ENCODE measurements at regions not wholly inside any gene's neighbourhood (a gene's known extent, or its start where the extent isn't known, plus 50 kb on each side); places are given as distances from the start of the nearest gene placed in this dataset.
"Not testable (repeated sequence)": the region's sequence is repeated elsewhere in the genome, so short reads cannot be mapped to it uniquely, and the experiment has no call there.

- TF ChIP-seq, protein P1, sequence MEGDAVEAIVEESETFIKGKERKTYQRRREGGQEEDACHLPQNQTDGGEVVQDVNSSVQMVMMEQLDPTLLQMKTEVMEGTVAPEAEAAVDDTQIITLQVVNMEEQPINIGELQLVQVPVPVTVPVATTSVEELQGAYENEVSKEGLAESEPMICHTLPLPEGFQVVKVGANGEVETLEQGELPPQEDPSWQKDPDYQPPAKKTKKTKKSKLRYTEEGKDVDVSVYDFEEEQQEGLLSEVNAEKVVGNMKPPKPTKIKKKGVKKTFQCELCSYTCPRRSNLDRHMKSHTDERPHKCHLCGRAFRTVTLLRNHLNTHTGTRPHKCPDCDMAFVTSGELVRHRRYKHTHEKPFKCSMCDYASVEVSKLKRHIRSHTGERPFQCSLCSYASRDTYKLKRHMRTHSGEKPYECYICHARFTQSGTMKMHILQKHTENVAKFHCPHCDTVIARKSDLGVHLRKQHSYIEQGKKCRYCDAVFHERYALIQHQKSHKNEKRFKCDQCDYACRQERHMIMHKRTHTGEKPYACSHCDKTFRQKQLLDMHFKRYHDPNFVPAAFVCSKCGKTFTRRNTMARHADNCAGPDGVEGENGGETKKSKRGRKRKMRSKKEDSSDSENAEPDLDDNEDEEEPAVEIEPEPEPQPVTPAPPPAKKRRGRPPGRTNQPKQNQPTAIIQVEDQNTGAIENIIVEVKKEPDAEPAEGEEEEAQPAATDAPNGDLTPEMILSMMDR (conservative IDR thresholded peaks at IDR 0.05; ENCODE audit: low read length): no peak
- no peak overlapping the region for H3K4me3 ChIP-seq (ENCODE audit: low read length)
- no peak for DNase-seq (ENCODE audit: low read depth)
These were observed 110.4 kb upstream of the ZNF516 start for GRCh38 chr18:76605341-76605929.

- no peak overlapping the region for H3K4me3 ChIP-seq (ENCODE audit: low read length)
- DNase-seq (ENCODE audit: low read depth): no peak
- TF ChIP-seq, protein P1 (conservative IDR thresholded peaks at IDR 0.05; ENCODE audit: low read length): no peak
These were observed 109.8 kb upstream of the ZNF516 start for GRCh38 chr18:76604935-76605240.

- TF ChIP-seq, protein P1 (conservative IDR thresholded peaks at IDR 0.05; ENCODE audit: low read length): no peak
- no peak overlapping the region for H3K4me3 ChIP-seq (ENCODE audit: low read length)
- DNase-seq (ENCODE audit: low read depth): no peak
These were observed 109.3 kb upstream of the ZNF516 start for GRCh38 chr18:76604108-76604934.

DNA sequence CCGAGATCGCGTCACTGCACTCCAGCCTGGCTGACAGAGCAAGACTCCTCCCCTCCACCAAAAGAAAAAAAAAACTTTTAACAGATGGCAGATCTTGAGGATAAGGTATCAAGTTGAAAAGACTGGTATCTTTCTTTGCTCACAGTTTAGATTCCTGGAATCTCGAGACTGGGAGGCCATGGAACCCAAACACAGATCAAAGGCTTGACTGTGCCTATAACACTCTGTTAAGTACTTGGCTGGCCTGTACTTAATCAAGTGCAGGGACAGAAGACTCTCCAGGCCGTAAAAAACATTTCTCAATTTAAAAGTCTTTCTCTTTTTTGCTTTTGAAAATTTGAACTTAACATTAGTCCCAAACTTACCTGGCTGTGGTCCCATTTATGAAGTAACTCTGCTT lies 107.1 kb upstream of the ZNF516 start:
- TF ChIP-seq, protein P1 (conservative IDR thresholded peaks at IDR 0.05; ENCODE audit: low read length): no peak
- no peak for DNase-seq (ENCODE audit: low read depth)
- H3K4me3 ChIP-seq (ENCODE audit: low read length): no peak overlapping the region

GRCh38 chr18:76600076-76600475 lies 105.0 kb upstream of the ZNF516 start:
- not testable (repeated sequence) for DNase-seq (ENCODE audit: low read depth); H3K4me3 ChIP-seq (ENCODE audit: low read length)

GRCh38 chr18:76594966-76595365 lies 99.9 kb upstream of the ZNF516 start:
- TF ChIP-seq, protein P1 (conservative IDR thresholded peaks at IDR 0.05; ENCODE audit: low read length): no peak

GRCh38 chr18:76593843-76594242 lies 98.8 kb upstream of the ZNF516 start:
- DNase-seq (ENCODE audit: low read depth): no peak
- TF ChIP-seq, protein P1 (conservative IDR thresholded peaks at IDR 0.05; ENCODE audit: low read length): no peak
- no peak overlapping the region for H3K4me3 ChIP-seq (ENCODE audit: low read length)

More at GRCh38 chr18:76594966-76595365, 99.9 kb upstream of the ZNF516 start:
- no peak overlapping the region for H3K4me3 ChIP-seq (ENCODE audit: low read length)
- no peak for DNase-seq (ENCODE audit: low read depth)

Data from AG10803 (cell line).